ENCODE measurements at regions not wholly inside any gene's neighbourhood (a gene's known extent, or its start where the extent isn't known, plus 50 kb on each side); places are given as distances from the start of the nearest gene placed in this dataset.

- intact Hi-C loops (cut with DNase I): no loop called here
- WGBS, 4 donors: 90 to 98% (median 93%) methylated on average over 3 of the region's 3 CpGs
- no peaks in the 10 kb centered on the region for H3K4me1 ChIP-seq (replicated peaks in 1 of 2)
Measured at GRCh38 chr21:35764077-35764476, 296.2 kb downstream of the SETD4 start.

GRCh38 chr21:35754583-35754982 is 305.7 kb downstream of the SETD4 start:
- H3K4me3 ChIP-seq: no peak overlapping the region
- no peak overlapping the region for H3K27ac ChIP-seq
- no peaks in the 10 kb centered on the region for H3K36me3 ChIP-seq (replicated peaks in 1 of 2)
- TF ChIP-seq CTCF (IDR thresholded peaks at IDR 0.05) (no peak), POLR2A (IDR thresholded peaks at IDR 0.05) (no peak)
- DNase-seq: no peak
- peaks cover 11% of the 10 kb centered on the region for H3K27me3 ChIP-seq
- intact Hi-C loops (cut with DNase I): no loop called here
- WGBS, 4 donors: 89 to 91% (median 90%) methylated on average over 2 of the region's 2 CpGs
- H3K4me1 ChIP-seq (replicated peaks in 1 of 2): no peaks in the 10 kb centered on the region
- H3K9me3 ChIP-seq (replicated peaks in 1 of 3): no peaks in the 10 kb centered on the region

More at GRCh38 chr21:35764077-35764476, 296.2 kb downstream of the SETD4 start:
- H3K4me3 ChIP-seq: no peak overlapping the region
- no peak overlapping the region for H3K27ac ChIP-seq
- TF ChIP-seq POLR2A (IDR thresholded peaks at IDR 0.05) (no peak), CTCF (IDR thresholded peaks at IDR 0.05) (no peak)
- H3K9me3 ChIP-seq (replicated peaks in 1 of 3): no peaks in the 10 kb centered on the region
- no peak for DNase-seq
- H3K27me3 ChIP-seq: no peaks in the 10 kb centered on the region
- H3K36me3 ChIP-seq (replicated peaks in 1 of 2): no peaks in the 10 kb centered on the region

- Histone ChIP-seq H3K27me3 (peaks cover 11% of the 10 kb centered on the region), H3K9me3 (replicated peaks in 1 of 3) (no peaks in the 10 kb centered on the region), H3K4me3 (no peak overlapping the region), H3K36me3 (replicated peaks in 1 of 2) (no peaks in the 10 kb centered on the region), H3K27ac (no peak overlapping the region), H3K4me1 (replicated peaks in 1 of 2) (no peaks in the 10 kb centered on the region)
- TF ChIP-seq CTCF (IDR thresholded peaks at IDR 0.05) (no peak), POLR2A (IDR thresholded peaks at IDR 0.05) (no peak)
- intact Hi-C loops (cut with DNase I): no loop called here
- DNase-seq: no peak
- 33 to 73% (median 66%) methylated on average over 1 to 2 of the region's 2 CpGs for WGBS, 4 donors
Measured at GRCh38 chr21:35753308-35753707, 307.0 kb downstream of the SETD4 start.

- no peak overlapping the region for H3K27ac ChIP-seq
- H3K9me3 ChIP-seq (replicated peaks in 1 of 3): no peaks in the 10 kb centered on the region
- intact Hi-C loops (cut with DNase I): no loop called here
- no peak overlapping the region for H3K4me3 ChIP-seq
- no peak for TF ChIP-seq POLR2A (IDR thresholded peaks at IDR 0.05)
- TF ChIP-seq CTCF (IDR thresholded peaks at IDR 0.05): no peak
- H3K4me1 ChIP-seq (replicated peaks in 1 of 2): no peaks in the 10 kb centered on the region
- no peak for DNase-seq
- H3K36me3 ChIP-seq (replicated peaks in 1 of 2): no peaks in the 10 kb centered on the region
- H3K27me3 ChIP-seq: peaks cover 11% of the 10 kb centered on the region
Measured at GRCh38 chr21:35751171-35751570, 309.2 kb downstream of the SETD4 start.

Measured in adrenal gland (tissue), 9 donors.